HG03175 (cell line): ENCODE measurements at regions not wholly inside any gene's neighbourhood (a gene's known extent, or its start where the extent isn't known, plus 50 kb on each side); places are given as distances from the start of the nearest gene placed in this dataset.
"Not testable (repeated sequence)": the region's sequence is repeated elsewhere in the genome, so short reads cannot be mapped to it uniquely, and the experiment has no call there.

Experiments
- ATAC-seq: cut with Tn5 transposase; IDR thresholded peaks from one replicate; pipeline ENCODE4 v1.9.1; 2021; ENCODE audit warnings: mild to moderate bottlenecking, moderate library complexity; ENCODE audit not compliant: unreplicated experiment

GRCh38 chr6:84975316-84975715 is 210.9 kb upstream of the TBX18 start:
- ATAC-seq, result no peak

GRCh38 chr6:84973606-84974005 is 209.2 kb upstream of the TBX18 start:
- no peak for ATAC-seq

DNA sequence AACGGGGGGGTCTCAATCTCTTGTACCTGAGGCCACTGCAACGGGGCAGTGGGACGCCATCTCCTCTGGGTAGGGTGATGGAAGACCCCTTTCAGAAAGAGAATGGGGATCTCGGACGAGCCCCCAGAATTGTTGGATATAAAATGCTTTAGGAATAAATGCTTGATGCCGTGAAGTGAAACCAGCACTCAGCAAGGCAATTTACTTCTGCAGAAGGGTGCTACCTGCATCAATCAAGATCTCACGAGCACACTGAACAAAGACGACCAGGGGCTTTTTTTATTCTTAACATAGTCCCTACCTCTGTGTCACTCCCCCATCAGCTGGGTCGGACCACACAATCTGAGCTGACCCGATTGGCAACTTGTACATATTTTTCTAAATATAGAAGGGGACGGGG is 203.6 kb upstream of the TBX18 start:
- no peak for ATAC-seq

DNA sequence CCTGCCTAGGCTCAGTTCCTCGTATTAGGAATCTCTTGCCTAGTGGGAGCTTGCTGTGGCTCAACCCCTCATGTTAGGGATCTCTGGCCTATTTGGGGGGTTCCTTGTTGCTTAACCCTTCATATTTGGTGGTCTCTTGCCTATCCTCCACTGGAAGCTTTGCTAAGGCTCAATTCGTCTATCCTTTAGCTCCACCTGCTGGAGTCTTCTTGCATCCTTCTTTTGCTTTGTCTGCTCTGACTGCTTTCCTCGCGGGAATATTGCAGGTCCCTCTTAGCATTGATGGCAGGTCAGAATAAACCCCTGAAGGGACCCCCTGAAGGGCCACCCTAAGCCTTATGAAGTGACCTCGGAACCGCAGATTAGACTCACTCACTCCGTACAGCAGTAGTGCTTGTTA is 203.0 kb upstream of the TBX18 start:
- no peak for ATAC-seq

GRCh38 chr6:84953111-84953755 is 188.8 kb upstream of the TBX18 start:
- ATAC-seq, result no peak

GRCh38 chr6:84944926-84945325 is 180.5 kb upstream of the TBX18 start:
- not testable (repeated sequence) for ATAC-seq

- no peak for ATAC-seq
Observed at GRCh38 chr6:84943905-84944304, 179.5 kb upstream of the TBX18 start.

DNA sequence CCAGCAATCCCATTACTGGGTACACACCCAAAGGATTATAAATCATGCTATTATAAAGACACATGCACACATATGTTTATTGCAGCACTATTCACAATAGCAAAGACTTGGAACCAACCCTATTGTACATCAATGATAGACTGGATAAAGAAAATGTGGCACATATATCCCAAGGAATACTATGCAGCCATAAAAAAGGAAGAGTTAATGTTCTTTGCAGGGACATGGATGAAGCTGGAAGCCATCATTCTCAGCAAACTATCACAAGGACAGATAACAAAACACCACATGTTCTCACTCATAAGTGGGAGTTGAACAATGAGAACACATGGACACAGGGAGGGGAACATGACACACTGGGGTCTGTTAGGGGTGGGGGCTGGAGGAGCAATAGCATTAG is 177.2 kb upstream of the TBX18 start:
- not testable (repeated sequence) for ATAC-seq

DNA sequence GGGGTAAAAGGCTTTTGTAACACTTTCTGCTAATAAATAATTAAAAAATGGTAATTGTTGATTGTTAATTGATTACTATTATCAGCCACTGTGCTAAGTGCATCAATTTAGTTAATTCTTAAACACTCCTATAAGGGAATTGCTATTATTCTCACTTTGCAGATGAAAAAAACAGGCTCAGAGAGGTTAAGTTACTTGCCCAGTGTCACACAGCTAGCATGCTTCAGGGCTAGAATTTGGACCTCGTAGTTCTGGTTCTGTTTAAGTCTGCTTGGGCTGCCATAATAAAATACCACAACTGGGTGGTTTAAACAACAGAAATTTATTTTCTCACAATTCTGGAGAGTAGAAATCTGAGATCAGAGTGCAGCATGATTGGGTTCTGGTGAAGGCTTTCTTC is 164.8 kb upstream of the TBX18 start:
- ATAC-seq, result no peak

- no peak for ATAC-seq
Observed at GRCh38 chr6:84927551-84927950, 163.2 kb upstream of the TBX18 start.

- ATAC-seq, result no peak
Observed at GRCh38 chr6:84926189-84927155, 162.1 kb upstream of the TBX18 start.

GRCh38 chr6:84921891-84922290 is 157.5 kb upstream of the TBX18 start:
- no peak for ATAC-seq

- no peak for ATAC-seq
Observed at GRCh38 chr6:84920021-84920420, 155.6 kb upstream of the TBX18 start.

- no peak for ATAC-seq
Observed at GRCh38 chr6:84916704-84917103, 152.3 kb upstream of the TBX18 start.

DNA sequence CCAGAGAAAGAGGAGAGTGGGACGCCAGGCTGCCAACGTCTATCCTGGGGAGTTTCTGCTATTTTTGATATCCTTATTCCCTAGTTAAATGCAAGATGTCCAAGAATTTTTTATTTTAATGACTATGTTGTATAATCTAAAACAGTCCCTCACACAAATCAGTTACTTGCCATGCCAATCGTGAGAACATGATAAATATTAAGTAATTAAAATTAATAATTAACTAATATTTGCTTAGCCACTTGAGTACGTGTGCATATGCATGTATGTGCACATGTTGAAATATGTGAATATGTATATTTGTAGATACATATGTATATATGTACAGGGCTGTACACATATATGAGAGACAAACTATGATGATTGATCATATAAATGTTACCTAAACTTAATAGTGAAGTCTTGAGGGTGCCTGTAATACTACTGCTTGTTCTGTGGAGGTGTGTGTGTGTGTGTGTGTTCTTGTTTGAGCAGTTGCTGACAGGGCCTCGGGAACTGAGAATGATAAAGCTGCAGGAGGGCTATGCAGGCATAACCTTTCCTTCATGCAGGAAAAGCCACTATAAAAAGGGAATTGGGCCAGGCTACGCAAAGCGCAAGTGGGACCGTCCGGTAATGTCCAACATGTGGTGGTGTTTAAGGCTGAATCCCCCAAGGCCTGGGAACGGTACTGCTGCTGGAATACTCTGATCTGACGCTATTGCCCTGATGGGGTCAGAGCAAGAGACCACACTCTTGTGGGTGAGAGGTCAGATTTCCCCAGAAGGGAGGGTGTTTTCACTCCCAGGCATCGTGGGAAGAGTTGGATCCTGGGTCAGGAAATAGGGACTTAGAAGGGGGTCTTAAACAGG is 148.3 kb upstream of the TBX18 start:
- ATAC-seq, result no peak

DNA sequence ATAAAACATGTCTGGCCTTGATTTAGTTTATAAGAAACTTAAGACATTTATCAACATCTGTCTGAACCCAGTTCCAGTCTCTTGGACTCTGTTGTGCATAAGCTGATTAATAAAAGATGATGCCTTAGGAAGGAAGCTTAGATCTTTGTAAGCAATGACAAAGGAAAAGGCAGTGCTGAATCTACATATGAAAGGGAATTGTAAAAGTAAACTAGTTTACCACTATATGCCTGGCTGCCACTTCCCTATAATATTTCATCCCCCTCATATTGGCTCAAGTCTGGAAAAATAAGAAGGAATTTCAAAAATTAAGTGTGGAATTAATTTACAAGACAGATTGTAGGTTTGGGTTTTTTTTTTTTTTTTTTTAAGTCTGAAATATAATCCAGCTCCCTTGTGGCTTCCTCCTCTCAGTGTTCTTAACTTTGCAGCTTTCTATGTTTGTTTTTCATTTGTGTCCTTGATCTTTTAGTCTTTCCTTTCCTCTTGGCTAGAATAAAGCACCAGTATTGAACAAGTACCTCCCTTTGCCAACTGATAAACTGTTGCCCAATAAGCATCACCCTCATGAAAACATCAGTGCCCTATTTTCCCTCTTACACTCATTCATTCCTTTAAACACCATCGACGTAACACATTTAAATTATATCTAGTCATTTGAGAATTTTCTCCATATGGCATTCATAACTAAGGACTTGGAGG is 146.7 kb upstream of the TBX18 start:
- no peak for ATAC-seq

- no peak for ATAC-seq
Observed at GRCh38 chr6:84908304-84908904, 144.0 kb upstream of the TBX18 start.

- no peak for ATAC-seq
Observed at GRCh38 chr6:84906514-84906913, 142.1 kb upstream of the TBX18 start.

DNA sequence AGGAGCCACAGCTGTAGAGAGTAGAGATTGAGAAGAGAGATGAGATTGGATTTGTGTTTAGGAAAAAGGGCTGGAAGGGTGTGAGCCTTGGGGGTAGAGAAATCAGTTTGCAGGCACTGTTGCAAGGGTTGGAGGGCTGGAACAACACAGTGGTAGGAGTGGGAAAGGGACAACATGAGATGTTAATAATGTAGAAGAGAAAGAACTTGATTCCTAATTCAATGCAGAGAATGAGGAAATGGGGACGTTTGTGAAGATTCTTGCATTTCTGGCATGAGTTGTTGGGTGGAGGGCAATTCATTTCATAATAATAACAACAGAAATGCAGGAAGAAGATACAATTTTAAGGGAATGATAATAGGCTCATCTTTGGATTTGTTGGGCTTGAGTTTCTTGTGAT is 141.4 kb upstream of the TBX18 start:
- ATAC-seq, result no peak

DNA sequence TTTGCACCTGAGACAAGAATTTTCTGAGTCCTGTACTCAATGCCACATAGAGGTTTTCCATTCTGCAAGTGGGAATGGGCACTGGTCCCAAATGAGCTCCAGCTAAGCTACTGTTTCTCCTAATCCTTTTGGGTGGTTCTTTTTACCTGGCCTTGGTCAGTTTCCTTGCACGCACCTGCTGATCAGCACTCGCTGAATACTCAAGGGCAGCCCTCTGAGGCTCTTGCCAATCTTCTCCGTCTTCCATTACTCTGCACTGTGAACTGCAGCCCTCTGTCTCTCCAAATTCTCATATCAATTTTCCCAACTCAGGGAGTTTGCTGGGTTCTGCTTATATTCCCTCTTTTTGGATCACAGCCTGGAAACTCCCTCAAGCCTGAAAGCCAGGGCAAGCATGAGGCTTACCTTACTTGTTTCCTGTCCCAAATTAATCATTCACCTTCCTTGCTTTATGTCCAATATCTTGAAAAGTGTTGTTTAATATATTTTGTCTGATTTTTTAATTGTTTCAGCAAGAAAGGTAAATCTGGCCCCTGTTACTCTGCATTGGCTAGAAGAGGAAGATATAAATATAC is 138.0 kb upstream of the TBX18 start:
- no peak for ATAC-seq
